ENCODE measurements at regions not wholly inside any gene's neighbourhood (a gene's known extent, or its start where the extent isn't known, plus 50 kb on each side); places are given as distances from the start of the nearest gene placed in this dataset.
"Not testable (repeated sequence)": the region's sequence is repeated elsewhere in the genome, so short reads cannot be mapped to it uniquely, and the experiment has no call there.

DNA sequence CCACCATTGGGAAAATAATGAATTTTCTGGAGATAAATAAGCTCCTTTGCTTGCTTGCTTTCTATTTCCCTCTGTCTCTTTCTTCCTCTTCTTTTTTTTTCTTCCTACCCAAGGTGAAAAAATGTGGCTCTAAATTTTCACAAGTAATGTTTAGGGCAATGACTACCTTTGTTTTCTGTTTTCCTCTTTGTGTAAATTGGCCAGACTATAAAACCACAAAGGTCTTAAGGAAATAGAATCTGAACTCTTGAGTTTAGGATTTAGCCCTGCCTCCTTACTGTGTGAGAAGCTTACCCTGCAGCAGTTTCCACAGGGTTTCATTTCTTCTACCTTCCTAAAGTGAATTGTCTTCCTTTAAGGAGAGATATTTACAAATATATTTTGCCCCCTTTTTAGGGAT lies 330.4 kb downstream of the ARL4A start:
- H3K36me3 ChIP-seq = no peaks in the 10 kb centered on the region
- no peaks in the 10 kb centered on the region for H3K9me3 ChIP-seq
- no peak overlapping the region for H3K4me2 ChIP-seq
- H4K20me1 ChIP-seq = no peaks in the 10 kb centered on the region
- no peaks in the 10 kb centered on the region for H3K4me1 ChIP-seq
- H3K4me3 ChIP-seq = no peak overlapping the region
- H3K27ac ChIP-seq = no peak overlapping the region
- H3K27me3 ChIP-seq = no peaks in the 10 kb centered on the region
- TF ChIP-seq Cebpa-rat (IDR thresholded peaks at IDR 0.05) = no peak
- no peak overlapping the region for H3K9ac ChIP-seq

DNA sequence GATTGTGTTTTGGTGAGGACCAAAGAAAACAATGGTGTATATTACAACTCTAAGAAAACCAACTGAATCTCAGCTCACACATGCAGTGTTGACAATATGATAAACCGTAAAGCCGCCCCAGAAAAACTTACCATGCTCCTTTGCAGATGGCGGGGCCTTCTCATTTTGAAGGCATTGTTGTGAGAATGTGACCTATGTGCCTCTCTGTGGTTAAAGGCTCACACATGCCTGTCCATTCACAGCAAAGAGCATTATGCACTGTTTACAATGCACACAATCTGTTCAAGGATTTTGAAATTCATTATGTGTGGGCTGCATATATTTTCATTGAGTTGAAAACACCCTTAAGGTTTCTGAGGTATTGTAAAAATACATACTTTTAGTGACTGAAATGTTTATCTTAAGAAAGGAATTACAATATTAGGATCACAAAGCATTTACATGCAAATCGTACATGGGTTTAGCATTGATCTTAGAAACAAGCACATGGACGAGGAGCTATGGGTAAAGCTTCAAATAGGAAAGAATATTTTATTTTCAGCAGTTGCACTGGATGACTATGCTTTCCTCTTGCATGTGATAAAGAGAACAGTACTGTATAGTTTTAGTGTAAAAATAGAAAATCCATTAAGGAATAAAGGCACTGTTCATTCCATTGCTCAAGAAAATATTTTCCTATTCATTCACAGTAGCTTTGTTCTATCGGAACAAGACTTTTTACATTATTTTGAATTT lies 334.3 kb downstream of the ARL4A start:
- H3K27ac ChIP-seq = no peak overlapping the region
- H3K4me3 ChIP-seq = no peak overlapping the region
- no peak overlapping the region for H3K4me2 ChIP-seq
- no peak overlapping the region for H3K9ac ChIP-seq
- H4K20me1 ChIP-seq = no peaks in the 10 kb centered on the region
- no peak for TF ChIP-seq Cebpa-rat (IDR thresholded peaks at IDR 0.05)
- no peaks in the 10 kb centered on the region for H3K27me3 ChIP-seq
- no peaks in the 10 kb centered on the region for H3K36me3 ChIP-seq
- no peaks in the 10 kb centered on the region for H3K9me3 ChIP-seq
- no peaks in the 10 kb centered on the region for H3K4me1 ChIP-seq

DNA sequence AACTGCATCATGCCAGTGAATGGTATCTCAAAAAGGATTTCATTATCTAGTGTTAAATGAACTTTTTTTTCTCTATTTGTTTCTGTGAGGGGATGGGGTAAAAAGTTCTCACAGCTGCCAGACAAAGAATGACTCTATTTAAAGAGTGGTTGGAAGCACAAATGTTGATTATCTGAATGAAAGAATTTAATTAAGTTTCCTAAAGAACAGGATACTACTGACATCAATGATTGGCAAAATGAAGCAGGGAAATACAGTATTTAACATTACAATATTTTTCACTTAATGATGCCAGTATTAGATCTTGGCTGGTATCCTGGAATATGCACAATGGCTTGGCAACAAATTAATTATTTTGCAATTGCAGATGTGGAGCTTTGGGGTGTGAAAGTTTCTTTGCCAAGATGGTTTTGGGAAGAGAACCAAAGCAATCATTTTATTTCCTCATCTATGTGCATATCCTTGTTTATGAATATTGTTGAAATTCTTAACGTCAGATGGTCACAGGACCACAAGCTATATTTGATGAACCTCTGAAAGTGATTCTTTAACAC lies 336.8 kb downstream of the ARL4A start:
- Histone ChIP-seq H3K4me2 (no peak overlapping the region), H3K4me3 (no peak overlapping the region), H3K27me3 (no peaks in the 10 kb centered on the region), H3K9ac (no peak overlapping the region), H4K20me1 (no peaks in the 10 kb centered on the region), H3K27ac (no peak overlapping the region), H3K36me3 (no peaks in the 10 kb centered on the region), H3K9me3 (no peaks in the 10 kb centered on the region), H3K4me1 (no peaks in the 10 kb centered on the region)
- TF ChIP-seq Cebpa-rat (IDR thresholded peaks at IDR 0.05) = no peak

DNA sequence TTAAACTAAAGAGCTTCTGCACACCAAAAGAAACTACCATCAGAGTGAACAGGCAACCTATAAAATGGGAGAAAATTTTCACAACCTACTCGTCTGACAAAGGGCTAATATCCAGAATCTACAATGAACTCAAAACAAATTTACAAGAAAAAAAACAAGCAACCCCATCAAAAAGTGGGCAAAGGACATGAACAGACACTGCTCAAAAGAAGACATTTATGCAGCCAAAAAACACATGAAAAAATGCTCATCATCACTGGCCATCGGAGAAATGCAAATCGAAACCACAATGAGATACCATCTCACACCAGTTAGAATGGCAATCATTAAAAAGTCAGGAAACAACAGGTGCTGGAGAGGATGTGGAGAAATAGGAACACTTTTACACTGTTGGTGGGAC lies 337.6 kb downstream of the ARL4A start:
- not testable (repeated sequence) for H3K4me2 ChIP-seq, H3K4me1 ChIP-seq, H3K9me3 ChIP-seq, H4K20me1 ChIP-seq, H3K4me3 ChIP-seq, H3K36me3 ChIP-seq, H3K27me3 ChIP-seq, H3K27ac ChIP-seq, H3K9ac ChIP-seq

DNA sequence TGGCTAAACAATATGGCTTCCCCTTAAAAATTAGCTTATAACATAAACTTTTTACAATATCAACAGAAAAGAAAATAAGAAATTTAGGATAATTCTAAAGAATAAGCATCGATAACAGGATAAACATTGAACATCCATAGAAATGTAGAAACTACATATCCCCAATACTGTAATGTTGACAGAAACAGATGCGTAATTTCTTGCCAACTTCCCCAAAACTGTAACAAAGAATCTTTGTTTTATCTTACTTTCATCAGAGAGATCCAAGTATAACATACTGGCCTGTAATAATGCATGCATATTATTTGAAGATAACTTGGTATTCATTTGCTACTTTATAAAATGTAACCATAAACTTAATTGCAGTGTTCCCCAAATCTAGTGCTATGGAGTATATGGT lies 339.9 kb downstream of the ARL4A start:
- H3K9me3 ChIP-seq = no peaks in the 10 kb centered on the region
- H4K20me1 ChIP-seq = no peaks in the 10 kb centered on the region
- H3K27ac ChIP-seq = no peak overlapping the region
- TF ChIP-seq Cebpa-rat (IDR thresholded peaks at IDR 0.05) = no peak
- H3K36me3 ChIP-seq = no peaks in the 10 kb centered on the region
- H3K4me3 ChIP-seq = no peak overlapping the region
- no peak overlapping the region for H3K4me2 ChIP-seq
- no peaks in the 10 kb centered on the region for H3K4me1 ChIP-seq
- H3K27me3 ChIP-seq = no peaks in the 10 kb centered on the region
- no peak overlapping the region for H3K9ac ChIP-seq

DNA sequence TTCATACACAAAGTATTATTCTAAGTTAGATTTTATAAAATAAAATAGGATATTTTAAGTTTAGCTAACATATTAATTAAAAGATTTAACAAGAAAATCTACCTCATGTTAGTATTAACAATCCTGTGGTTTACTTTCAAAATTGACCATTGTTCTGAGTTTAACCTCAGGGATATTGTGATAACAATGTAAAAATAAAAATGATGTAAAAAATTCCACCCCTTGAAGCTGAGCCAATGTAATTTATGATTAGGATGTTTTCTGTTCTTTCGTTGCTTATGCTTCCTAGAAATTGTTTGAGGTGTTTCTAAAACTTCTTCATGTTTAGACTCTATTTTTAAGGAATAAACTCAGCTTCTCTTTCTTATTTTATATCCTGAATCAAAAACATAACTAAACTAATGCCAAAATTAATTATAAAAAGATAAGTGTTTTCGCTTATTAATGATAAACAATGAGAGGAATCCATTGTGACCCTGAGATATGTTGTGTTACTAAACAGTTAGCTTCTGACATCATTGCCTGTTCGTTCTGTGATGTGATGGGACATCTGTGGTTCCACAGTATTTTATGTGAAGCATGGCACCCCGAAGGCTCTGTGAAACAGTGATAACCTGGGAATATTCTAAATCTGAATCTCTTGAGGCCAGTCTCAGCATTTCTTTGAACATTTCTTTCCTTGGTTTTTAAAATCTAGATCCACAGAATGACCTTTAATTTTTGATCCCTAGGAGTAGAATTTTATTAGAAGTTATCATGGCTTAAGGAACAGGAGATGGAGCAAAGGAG lies 340.8 kb downstream of the ARL4A start:
- Histone ChIP-seq H3K4me1 (no peaks in the 10 kb centered on the region), H3K9ac (no peak overlapping the region), H3K9me3 (no peaks in the 10 kb centered on the region), H3K4me2 (no peak overlapping the region), H3K4me3 (no peak overlapping the region), H4K20me1 (no peaks in the 10 kb centered on the region), H3K27me3 (no peaks in the 10 kb centered on the region), H3K36me3 (no peaks in the 10 kb centered on the region), H3K27ac (no peak overlapping the region)
- no peak for TF ChIP-seq Cebpa-rat (IDR thresholded peaks at IDR 0.05)

DNA sequence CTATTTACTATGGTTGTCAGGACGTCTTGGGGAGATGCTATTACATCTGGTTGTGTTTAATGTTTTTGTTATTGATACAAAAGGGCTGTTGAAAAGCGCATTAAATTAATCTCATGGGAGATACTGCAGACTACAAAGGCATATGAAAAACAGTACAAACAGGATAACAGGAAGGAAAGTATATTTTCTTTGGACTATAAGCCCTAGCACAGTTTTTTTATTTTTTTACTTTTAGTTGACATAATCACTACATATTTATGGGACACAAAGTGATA lies 341.3 kb downstream of the ARL4A start:
- Histone ChIP-seq H3K27ac (no peak overlapping the region), H3K36me3 (no peaks in the 10 kb centered on the region)

DNA sequence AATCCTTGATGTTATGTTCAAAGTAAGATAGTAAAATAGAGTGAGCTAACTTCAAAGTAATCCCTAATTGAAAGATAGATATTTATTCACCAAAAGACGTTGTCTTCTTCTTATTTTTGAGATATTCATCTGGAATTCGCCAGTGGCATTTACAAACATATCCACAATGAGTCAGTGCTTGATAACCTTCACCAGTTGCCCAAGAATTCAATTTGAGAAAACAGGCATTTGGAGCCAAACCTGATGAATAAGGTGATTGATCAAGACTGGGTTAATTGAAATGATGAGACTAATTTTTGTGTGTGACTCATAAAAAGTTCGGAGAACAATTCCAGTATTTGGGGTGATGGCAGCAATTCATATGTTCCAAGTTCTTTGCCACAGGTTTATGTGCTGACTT lies 344.0 kb downstream of the ARL4A start:
- no peak for TF ChIP-seq Cebpa-rat (IDR thresholded peaks at IDR 0.05)
- Histone ChIP-seq H4K20me1 (no peaks in the 10 kb centered on the region), H3K9me3 (no peaks in the 10 kb centered on the region), H3K27me3 (no peaks in the 10 kb centered on the region), H3K9ac (no peak overlapping the region), H3K4me2 (no peak overlapping the region), H3K27ac (no peak overlapping the region), H3K4me1 (no peaks in the 10 kb centered on the region), H3K36me3 (no peaks in the 10 kb centered on the region), H3K4me3 (no peak overlapping the region)

More for the DNA sequence above, 341.3 kb downstream of the ARL4A start:
- Histone ChIP-seq H3K9ac (no peak overlapping the region), H3K4me3 (no peak overlapping the region), H3K9me3 (no peaks in the 10 kb centered on the region), H3K4me2 (no peak overlapping the region), H3K4me1 (no peaks in the 10 kb centered on the region), H4K20me1 (no peaks in the 10 kb centered on the region), H3K27me3 (no peaks in the 10 kb centered on the region)
- TF ChIP-seq Cebpa-rat (IDR thresholded peaks at IDR 0.05) = no peak

DNA sequence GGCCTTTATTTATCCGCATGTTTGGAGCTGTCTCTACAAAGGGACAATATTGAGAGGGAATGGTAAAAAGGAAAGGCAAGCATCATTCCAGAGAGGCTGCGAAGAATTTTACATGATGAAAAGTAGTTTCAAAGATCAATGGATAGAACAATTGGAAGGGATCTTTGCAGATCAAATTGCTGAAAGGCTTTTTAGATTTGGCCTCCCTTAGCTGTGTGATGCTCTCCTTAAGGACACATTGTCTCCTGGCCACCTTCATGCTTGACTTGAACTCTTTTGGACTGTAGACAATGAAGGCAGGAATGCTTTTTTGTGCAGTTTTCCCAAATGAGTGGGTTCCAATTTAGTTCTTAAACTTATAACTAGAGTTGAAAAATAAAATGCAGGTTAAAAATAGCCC lies 344.7 kb downstream of the ARL4A start:
- H3K4me2 ChIP-seq = no peak overlapping the region
- no peaks in the 10 kb centered on the region for H3K4me1 ChIP-seq
- no peaks in the 10 kb centered on the region for H3K27me3 ChIP-seq
- no peak overlapping the region for H3K4me3 ChIP-seq
- no peaks in the 10 kb centered on the region for H3K9me3 ChIP-seq
- H3K27ac ChIP-seq = no peak overlapping the region
- no peaks in the 10 kb centered on the region for H3K36me3 ChIP-seq
- H3K9ac ChIP-seq = no peak overlapping the region
- no peaks in the 10 kb centered on the region for H4K20me1 ChIP-seq
- TF ChIP-seq Cebpa-rat (IDR thresholded peaks at IDR 0.05) = no peak

DNA sequence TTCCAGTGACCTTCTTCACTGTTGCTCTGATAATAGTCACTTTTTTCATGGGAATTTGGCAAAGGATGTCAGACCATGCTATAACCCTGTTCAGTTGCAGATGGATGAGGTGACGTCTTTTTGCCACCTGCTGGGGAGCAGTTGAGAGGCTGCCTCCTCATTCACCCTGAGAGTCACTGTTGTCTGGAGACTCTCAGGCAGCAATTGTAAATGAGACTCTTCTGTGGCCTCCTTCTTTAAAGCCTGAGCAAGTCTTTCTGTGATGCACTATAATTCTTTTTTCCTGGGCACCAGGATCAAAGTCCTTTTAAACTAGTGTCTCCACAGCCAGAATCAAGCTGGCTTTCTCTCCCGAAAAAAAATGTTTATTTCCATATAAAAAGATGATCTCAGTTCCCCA lies 345.1 kb downstream of the ARL4A start:
- no peaks in the 10 kb centered on the region for H3K4me1 ChIP-seq
- no peak overlapping the region for H3K4me2 ChIP-seq
- no peak overlapping the region for H3K4me3 ChIP-seq
- H3K9me3 ChIP-seq = no peaks in the 10 kb centered on the region
- H4K20me1 ChIP-seq = no peaks in the 10 kb centered on the region
- no peak overlapping the region for H3K9ac ChIP-seq
- no peak for TF ChIP-seq Cebpa-rat (IDR thresholded peaks at IDR 0.05)
- H3K36me3 ChIP-seq = no peaks in the 10 kb centered on the region
- H3K27ac ChIP-seq = no peak overlapping the region
- no peaks in the 10 kb centered on the region for H3K27me3 ChIP-seq

Measured in BLaER1 (cell line).